AG08395 (cell line): ENCODE measurements at regions not wholly inside any gene's neighbourhood (a gene's known extent, or its start where the extent isn't known, plus 50 kb on each side); places are given as distances from the start of the nearest gene placed in this dataset.
"Not testable (repeated sequence)": the region's sequence is repeated elsewhere in the genome, so short reads cannot be mapped to it uniquely, and the experiment has no call there.

ENCODE experiments used
- DNase-seq: peaks from one replicate; pipeline ENCODE4 v3.0.0; 2012; ENCODE audit warnings: mixed read lengths, low spot score

DNA sequence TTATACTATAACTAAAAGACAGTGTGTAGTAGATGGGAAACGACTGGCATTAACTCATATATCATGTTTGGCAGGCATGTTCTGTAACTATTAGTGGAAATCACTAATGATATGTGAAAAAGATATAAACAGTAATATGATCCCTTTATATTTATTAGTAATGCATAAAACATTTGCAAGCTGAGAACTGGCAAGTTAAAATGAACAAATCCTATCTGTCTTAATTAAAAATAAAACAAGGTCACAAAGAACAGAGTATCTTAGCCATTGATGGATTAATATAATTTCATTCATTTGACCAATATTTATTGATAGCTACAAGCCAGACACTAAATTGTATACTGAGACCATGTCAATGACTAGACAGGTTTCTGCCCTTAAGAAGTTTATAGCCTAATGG, 154.5 kb downstream of the CRPPA start:
- DNase-seq = no peak

DNA sequence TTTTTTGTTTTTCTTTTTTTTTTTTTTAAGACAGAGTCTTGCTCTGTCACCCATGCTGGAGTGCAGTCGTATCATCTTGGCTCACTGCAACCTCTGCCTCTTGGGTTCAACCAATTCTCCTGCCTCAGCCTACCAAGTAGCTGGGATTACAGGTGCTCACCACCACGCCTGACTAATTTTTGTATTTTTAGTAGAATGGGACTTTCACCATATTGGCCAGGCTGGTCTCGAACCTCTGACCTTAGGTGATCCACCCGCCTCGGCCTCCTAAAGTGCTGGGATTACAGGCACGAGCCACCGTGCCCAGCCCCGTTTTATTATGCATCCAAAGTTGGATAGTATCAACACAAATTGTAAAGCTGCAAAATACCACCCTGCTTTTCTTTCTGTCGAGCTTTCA, 154.9 kb downstream of the CRPPA start:
- not testable (repeated sequence) for DNase-seq

DNA sequence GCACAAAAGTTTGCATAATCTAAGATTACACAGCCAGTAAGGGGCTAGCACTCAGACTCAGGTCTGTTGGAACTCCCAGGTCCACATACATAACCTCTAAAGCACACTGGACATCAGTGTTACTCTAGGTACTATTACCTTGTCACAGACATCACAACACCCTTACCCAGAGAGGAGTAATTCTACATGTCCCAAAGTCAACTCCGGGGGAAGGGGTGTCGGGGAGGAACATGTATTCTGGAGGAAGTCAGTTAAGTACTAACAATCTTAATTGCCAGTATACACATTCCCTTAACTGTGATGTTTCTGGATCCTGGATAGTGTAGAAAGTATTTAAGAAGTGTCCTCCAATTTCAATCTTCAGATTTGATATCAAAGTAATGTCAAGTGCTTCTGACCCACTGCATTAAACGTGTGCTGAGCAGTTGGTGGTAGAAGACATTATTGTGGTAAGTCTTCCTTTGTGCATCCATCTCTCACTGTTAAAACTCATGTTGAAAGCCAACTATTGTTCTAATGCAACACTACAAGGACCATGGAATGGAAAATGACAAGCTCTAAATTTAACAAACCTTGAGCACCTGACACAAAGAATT, 155.4 kb downstream of the CRPPA start:
- no peak for DNase-seq

- no peak for DNase-seq
These were observed 156.2 kb downstream of the CRPPA start for GRCh38 chr7:16264823-16265804.

- DNase-seq = no peak
These were observed 157.1 kb downstream of the CRPPA start for GRCh38 chr7:16264036-16264819.

- not testable (repeated sequence) for DNase-seq
These were observed 158.0 kb downstream of the CRPPA start for GRCh38 chr7:16263377-16263776.

DNA sequence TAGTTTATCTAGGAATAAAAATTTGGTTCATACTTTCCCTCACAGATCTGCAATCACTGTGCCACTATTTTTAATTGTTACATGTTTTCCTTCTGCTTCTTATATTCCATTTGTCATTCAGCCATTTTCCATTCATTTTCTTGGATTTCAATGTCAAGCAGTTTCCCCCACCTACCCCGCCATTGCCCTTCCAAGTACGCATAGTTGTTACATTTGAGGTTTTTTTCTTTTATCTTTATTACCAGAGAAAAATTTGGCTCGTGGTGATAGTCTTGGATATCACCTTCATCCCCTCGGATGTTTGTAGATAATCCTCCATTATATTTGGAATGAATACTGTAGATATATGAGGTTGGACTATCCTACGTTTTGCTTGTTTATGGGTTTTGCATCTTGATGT, 159.7 kb downstream of the CRPPA start:
- no peak for DNase-seq

DNA sequence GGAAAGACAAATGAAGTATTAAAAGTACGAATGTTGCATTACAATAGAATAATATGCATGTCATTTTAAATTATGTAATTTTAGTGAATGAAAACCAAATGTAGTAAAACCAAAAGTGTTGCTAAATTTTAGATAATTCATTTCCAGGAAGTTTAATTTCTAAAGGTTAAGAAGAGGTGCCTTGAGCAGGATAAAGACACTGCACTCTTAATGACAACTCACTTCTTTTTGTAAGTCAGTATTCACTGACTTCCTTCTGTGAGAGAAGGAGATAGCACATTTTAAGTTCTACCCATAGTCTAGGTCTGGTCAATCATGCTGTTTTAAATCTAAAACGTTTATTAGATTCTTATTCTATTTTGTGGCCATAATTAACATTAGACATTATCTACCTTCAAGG, 160.2 kb downstream of the CRPPA start:
- no peak for DNase-seq

DNA sequence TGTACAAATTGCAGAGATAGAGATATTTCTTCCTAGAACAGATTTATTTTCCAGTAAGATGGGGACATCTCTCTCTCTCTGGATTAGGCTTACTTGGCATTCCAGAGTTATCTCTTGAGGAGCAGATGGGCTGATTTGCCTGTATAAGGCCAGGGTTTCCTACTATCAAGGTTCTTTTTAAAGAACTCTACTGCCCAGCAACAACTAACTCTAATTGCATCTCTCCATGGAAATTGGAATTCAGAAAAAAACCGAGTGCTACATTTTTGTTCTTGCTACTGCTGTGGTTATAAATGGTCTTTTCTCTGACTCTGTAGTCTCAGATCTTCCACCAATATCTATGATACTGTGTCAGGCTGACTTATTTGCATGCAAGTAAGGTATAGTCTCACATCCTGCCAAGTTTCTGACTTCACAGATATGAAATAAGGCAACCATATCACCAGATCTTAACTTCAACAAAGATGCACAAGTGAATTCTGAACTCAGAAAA, 161.1 kb downstream of the CRPPA start:
- DNase-seq = no peak

DNA sequence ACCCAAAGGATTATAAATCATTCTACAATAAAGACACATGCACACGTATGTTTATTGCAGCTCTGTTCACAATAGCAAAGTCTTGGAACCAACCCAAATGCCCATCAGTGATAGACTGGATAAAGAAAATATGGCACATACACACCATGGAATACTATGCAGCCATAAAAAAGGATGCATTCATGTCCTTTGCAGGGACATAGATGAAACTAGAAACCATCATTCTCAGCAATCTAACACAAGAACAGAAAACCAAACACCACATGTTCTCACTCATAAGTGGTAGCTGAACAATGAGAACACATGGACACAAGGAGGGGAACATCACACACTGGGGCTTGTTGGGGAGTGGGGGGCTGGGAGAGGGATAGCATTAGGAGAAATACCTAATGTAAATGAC, 164.9 kb downstream of the CRPPA start:
- DNase-seq = not testable (repeated sequence)

GRCh38 chr7:16255952-16256351, 165.4 kb downstream of the CRPPA start:
- DNase-seq = not testable (repeated sequence)

DNA sequence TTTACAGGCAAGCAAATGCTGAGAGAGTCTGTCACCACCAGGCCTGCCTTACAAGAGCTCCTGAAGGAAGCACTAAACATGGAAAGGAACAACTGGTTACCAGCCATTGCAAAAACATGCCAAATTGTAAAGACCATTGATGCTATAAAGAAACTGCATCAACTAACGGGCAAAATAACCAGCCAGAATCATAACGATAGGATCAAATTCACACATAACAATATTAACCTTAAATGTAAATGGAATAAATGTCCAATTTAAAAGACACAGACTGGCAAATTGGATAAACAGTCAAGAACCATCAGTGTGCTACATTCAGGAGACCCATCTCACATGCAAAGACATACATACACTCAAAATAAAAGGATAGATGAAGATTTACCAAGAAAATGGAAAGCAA, 170.7 kb downstream of the CRPPA start:
- not testable (repeated sequence) for DNase-seq

- not testable (repeated sequence) for DNase-seq
These were observed 172.1 kb downstream of the CRPPA start for GRCh38 chr7:16249204-16249603.

DNA sequence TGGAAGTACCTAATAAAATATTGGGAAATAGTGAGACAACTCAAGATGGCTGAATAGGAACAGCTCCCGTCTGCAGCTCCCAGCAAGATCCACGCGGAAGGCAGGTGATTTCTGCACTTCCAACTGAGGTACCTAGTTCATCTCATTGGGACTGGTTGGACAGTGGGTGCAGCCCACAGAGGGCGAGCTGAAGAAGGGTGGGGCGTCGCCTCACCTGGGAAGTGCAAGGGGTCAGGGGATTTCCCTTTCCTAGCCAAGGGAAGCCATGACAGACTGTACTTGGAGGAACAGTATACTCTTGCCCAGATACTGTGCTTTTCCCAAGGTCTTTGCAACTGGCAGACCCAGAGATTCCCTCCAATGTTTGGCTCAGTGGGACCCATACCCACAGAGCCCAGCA, 172.8 kb downstream of the CRPPA start:
- DNase-seq = not testable (repeated sequence)

DNA sequence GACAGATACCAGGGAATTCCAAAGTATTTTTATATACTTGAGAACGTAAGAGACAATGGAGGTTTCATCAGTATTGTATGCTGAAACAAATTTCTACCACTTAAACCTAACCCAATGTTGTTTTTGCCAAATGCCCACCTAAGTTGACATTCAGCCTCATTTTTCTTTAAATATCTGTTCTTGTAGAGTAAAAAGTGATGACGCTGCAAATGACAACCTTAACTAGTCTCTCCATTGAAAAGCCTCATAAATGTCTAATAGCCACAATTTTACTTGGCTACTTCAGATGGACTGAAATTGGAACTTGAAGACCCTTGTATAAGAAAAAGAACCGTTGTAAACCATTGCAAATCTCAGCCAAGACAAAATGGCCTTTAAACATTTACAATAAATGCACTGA, 176.9 kb downstream of the CRPPA start:
- no peak for DNase-seq

DNA sequence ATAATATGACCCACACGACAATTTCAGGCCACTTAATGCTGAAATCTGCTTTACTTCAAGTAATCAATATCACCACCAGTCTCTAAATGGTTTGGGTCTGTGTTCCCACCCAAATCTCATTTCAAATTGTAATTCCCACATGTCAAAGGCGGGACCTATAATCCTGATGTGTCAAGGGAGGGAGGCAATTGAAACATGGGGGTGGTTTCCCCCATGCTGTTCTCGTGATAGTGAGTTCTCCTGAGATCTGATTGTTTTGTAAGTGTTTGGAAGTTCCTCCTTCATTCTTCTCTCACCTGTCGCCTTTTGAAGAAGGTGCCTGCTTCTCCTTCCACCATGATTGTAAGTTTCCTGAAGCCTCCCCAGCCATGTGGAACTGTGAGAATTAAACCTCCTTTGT, 178.4 kb downstream of the CRPPA start:
- no peak for DNase-seq

GRCh38 chr7:16241017-16241416, 180.3 kb downstream of the CRPPA start:
- DNase-seq = no peak

DNA sequence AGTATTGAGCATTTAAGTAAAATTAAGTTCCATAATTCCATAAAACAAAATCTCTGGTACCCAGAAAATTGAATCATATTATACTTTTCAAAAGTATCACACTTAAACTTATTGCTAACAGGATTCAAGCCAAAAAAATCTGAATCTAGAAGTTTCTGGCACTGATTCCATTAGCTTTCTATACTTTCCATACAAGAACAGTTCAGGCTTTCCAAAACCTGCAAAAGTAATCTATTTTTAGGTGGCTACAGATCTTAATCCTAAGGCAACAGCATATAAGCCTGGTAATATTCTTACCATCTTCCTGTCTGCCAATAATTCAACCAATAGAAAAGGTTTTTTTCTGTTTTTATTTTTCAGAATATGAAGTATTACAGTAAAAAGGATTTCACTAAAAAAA, 185.0 kb downstream of the CRPPA start:
- DNase-seq = no peak

- DNase-seq = no peak
These were observed 185.9 kb downstream of the CRPPA start for GRCh38 chr7:16235147-16236114.

DNA sequence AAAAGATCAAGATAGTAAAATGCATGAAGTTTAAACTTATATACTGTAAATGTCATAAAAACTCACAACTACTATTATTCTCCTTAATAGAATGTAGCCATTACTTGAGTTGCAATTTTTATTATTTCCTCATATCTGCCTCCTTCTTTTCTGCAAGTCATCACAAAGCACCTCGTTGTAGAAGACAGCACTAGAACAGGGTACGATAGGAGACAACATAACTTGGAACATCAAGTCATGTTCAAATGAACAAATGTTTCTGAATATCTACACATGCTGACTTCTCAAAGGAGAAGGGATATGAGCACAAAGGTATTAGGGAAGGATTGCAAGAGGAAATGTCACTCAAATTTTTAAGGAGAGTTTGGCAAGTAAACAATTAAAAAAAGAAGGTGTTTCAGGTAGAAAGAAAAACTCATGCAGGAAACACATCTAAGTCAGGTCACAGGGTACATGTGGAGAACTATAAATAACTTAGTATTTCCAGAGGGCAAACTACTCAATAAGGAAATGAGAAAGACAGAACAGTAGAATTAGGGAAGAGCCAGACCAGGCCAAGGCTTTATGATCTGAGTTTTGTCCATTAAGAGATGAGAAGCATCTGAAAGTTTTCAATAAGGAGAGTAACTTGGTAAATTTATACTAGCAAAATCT, 186.7 kb downstream of the CRPPA start:
- no peak for DNase-seq

DNA sequence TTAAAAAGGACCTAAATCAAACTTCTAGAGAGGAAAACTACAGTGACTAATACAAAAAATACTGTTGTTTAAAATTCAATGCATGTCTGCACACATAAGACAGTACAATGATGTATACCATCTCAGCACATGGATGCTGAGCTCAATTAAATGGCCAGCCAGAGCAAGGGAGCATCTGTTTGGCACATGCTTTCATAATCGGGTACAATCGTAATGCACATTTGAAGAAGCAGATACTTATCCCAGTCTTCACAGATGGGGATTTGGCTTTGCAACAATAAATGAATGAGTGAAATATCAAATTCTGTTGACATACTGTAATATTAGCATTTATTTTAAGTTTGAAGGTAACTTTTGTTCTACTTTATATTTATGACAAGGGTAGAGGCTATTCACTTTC, 187.8 kb downstream of the CRPPA start:
- DNase-seq = no peak
